AG04449 (cell line): ENCODE measurements at regions not wholly inside any gene's neighbourhood (a gene's known extent, or its start where the extent isn't known, plus 50 kb on each side); places are given as distances from the start of the nearest gene placed in this dataset.

ENCODE experiments used
- CTCF ChIA-PET: fragments of 350-600 bp; formaldehyde crosslinking; extraction: SDS; loops from one replicate; lab custom pipeline; 2021; ENCODE audit warnings: antibody characterized with exemption; lab: Yijun Ruan, JAX
- POLR2A ChIA-PET: fragments of 400-600, 350-600 bp; formaldehyde crosslinking; extraction: SDS; loops from one replicate; lab custom pipeline; 2020; ENCODE audit warnings: antibody characterized with exemption, inconsistent platforms; lab: Yijun Ruan, JAX
- DNase-seq: peaks from one replicate; pipeline ENCODE4 v3.0.0-alpha.2; 2010; ENCODE audit warnings: low read depth, low spot score
- H3K4me3 ChIP-seq: 2 replicates; pipeline ENCODE4 v1.5.1; 2011; ENCODE audit warnings: low read depth, mild to moderate bottlenecking, control low read depth, low read length
- TF ChIP-seq, protein P1 (sequence below): IDR thresholded peaks from one replicate; pipeline ENCODE4 v1.5.1; 2011; ENCODE audit warnings: mild to moderate bottlenecking, moderate library complexity, low read length, control low read depth, inconsistent platforms; ENCODE audit not compliant: insufficient read depth; ENCODE audit errors: missing control alignments

GRCh38 chr5:167822241-167822640 is 469.2 kb upstream of the WWC1 start:
- ChIA-PET CTCF (interaction anchor here (1.7 kb wide), 1 partner anchor 239 kb away, joined by 4 read pairs; no protein-coding TSS in a partner anchor), POLR2A (no interaction called here)
- H3K4me3 ChIP-seq, result no peak overlapping the region
- TF ChIP-seq, protein P1, sequence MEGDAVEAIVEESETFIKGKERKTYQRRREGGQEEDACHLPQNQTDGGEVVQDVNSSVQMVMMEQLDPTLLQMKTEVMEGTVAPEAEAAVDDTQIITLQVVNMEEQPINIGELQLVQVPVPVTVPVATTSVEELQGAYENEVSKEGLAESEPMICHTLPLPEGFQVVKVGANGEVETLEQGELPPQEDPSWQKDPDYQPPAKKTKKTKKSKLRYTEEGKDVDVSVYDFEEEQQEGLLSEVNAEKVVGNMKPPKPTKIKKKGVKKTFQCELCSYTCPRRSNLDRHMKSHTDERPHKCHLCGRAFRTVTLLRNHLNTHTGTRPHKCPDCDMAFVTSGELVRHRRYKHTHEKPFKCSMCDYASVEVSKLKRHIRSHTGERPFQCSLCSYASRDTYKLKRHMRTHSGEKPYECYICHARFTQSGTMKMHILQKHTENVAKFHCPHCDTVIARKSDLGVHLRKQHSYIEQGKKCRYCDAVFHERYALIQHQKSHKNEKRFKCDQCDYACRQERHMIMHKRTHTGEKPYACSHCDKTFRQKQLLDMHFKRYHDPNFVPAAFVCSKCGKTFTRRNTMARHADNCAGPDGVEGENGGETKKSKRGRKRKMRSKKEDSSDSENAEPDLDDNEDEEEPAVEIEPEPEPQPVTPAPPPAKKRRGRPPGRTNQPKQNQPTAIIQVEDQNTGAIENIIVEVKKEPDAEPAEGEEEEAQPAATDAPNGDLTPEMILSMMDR, result no peak
- no peak for DNase-seq

DNA sequence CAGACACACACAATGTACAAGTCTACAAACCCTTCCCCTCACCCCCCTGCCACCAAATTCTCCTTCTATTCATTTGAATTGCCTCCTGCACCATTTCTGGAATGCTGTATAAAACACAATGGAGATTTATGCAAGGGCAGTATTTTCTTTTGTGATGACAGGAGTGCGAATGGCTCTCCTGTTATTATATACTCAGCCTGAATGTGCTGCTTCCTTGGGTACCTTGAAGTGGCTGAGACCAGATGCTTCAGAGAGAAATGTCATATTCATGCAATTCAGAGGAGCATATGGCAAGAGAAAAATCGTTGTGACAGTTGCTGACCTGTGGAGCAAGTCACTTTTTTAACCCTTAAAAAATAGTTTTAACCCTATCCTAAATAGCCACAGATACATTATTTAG is 468.0 kb upstream of the WWC1 start:
- ChIA-PET POLR2A (no interaction called here), CTCF (interaction anchor here (1.4 kb wide), 1 partner anchor 183 kb away, joined by 3 read pairs; no protein-coding TSS in a partner anchor)
- H3K4me3 ChIP-seq, result no peak overlapping the region
- TF ChIP-seq, protein P1, result no peak
- DNase-seq, result no peak

- TF ChIP-seq, protein P1, result no peak
- H3K4me3 ChIP-seq, result no peak overlapping the region
- DNase-seq, result no peak
- POLR2A ChIA-PET, result no interaction called here
- CTCF ChIA-PET, result no interaction called here
Observed at GRCh38 chr5:167827766-167828165, 463.7 kb upstream of the WWC1 start.

- no peak for DNase-seq
- no peak overlapping the region for H3K4me3 ChIP-seq
- CTCF ChIA-PET, result interaction anchor here (1.2 kb wide), 1 partner anchor 12 kb away, joined by 4 read pairs; no protein-coding TSS in a partner anchor
- TF ChIP-seq, protein P1, result no peak
- POLR2A ChIA-PET, result no interaction called here
Observed at GRCh38 chr5:167831754-167832504, 459.5 kb upstream of the WWC1 start.

DNA sequence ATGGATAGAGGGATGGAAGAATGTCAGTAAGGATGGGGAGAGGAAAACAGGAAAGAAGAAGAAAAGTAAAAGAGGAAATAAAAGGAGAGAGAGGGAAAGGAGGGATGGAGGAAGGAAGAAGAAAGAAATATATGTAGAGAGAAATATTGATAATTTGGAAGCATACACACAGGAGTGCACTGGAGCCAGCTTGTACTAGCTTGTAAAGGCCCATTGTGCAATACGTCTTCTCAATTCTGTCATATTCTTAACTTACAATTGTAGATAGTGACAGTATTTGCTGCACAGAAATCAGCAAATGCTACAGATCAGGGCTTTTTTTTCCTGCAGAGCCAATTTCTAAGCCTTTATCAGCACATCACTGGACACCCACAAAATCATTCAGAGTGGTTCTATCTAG is 458.8 kb upstream of the WWC1 start:
- ChIA-PET CTCF (interaction anchor here (1.2 kb wide), 1 partner anchor 13 kb away, joined by 4 read pairs; no protein-coding TSS in a partner anchor), POLR2A (no interaction called here)
- TF ChIP-seq, protein P1, result no peak

DNA sequence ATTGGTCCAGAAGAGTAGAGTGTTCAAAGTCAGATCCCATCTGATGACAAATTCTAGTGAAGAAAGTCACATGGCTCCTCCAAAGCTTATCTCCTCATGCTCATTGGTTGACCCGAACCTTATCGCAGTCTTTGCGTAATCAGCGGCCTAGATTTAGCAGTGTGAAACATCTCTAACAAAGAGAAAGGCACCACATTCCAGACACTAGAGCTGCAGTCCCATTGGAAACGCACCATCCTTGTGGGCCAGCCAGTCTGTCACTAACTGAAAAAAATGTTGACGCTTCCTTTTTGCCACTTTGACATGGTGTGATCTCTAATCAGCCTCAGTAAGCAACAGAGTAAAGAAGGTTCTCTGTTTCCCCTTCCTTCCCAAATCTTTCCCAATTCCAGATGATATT is 458.0 kb upstream of the WWC1 start:
- TF ChIP-seq, protein P1, result no peak
- no peak for DNase-seq
- no peak overlapping the region for H3K4me3 ChIP-seq
- POLR2A ChIA-PET, result no interaction called here
- CTCF ChIA-PET, result no interaction called here

More for the DNA sequence above, 458.8 kb upstream of the WWC1 start:
- DNase-seq, result no peak
- no peak overlapping the region for H3K4me3 ChIP-seq
